HUES6 (cell line): ENCODE measurements at regions not wholly inside any gene's neighbourhood (a gene's known extent, or its start where the extent isn't known, plus 50 kb on each side); places are given as distances from the start of the nearest gene placed in this dataset.
"Not testable (repeated sequence)": the region's sequence is repeated elsewhere in the genome, so short reads cannot be mapped to it uniquely, and the experiment has no call there.

Source experiments
- H3K27ac ChIP-seq: 2 replicates; pipeline ENCODE4 v1.7.0; 2013; ENCODE audit warnings: low read depth, mild to moderate bottlenecking, low read length, inconsistent platforms
- H3K27me3 ChIP-seq: 2 replicates; pipeline ENCODE4 v1.6.1; 2013; ENCODE audit warnings: low read length; ENCODE audit not compliant: control insufficient read depth, insufficient read depth
- H3K36me3 ChIP-seq: 2 replicates; pipeline ENCODE4 v1.6.1; 2013; ENCODE audit warnings: low read length; ENCODE audit not compliant: control insufficient read depth, insufficient read depth
- H3K4me1 ChIP-seq: 2 replicates; pipeline ENCODE4 v1.6.1; 2013; ENCODE audit warnings: low read length; ENCODE audit not compliant: control insufficient read depth, insufficient read depth
- H3K4me3 ChIP-seq: 2 replicates; pipeline ENCODE4 v1.5.1; 2013; ENCODE audit warnings: low read depth, low read length
- H3K9ac ChIP-seq: one replicate; pipeline ENCODE4 v1.6.1; 2013; ENCODE audit warnings: mild to moderate bottlenecking, low read length
- H3K9me3 ChIP-seq: 2 replicates; pipeline ENCODE4 v1.6.1; 2013; ENCODE audit warnings: low read depth, low read length; ENCODE audit not compliant: control insufficient read depth, insufficient read depth

DNA sequence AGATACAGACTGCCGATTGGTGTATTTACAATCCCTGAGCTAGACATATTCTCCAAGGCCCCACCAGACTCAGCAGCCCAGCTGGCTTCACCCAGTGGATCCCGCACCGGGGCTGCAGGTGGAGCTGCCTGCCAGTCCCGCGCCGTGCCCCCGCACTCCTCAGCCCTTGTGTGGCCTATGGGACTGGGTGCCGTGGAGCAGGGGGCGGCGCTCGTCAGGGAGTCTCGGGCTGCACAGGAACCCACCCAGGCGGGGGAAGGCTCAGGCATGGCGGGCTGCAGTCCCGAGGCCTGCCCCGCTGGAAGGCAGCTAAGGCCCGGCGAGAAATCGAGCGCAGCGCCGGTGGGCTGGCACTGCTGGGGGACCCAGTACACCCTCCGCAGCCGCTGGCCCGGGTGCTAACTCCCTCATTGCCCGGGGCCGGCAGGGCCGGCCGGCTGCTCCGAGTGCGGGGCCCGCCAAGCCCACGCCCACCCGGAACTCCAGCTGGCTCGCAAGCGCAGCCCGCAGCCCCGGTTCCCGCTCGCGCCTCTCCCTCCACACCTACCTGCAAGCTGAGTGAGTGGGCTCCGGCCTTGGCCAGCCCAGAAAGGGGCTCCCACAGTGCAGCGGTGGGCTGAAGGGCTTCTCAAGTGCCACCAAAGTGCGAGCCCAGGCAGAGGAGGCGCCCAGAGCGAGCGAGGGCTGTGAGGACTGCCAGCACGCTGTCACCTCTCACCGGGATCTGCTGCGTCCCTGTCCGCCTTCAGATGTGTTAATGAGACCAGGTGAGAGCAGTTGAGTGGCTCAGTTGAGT is 137.8 kb upstream of the LCORL start:
- not testable (repeated sequence) for H3K27me3 ChIP-seq, H3K9ac ChIP-seq, H3K4me1 ChIP-seq, H3K36me3 ChIP-seq, H3K9me3 ChIP-seq, H3K4me3 ChIP-seq, H3K27ac ChIP-seq

- Histone ChIP-seq H3K9ac (no peak overlapping the region), H3K27ac (no peak overlapping the region), H3K36me3 (no peaks in the 10 kb centered on the region), H3K4me3 (no peak overlapping the region), H3K27me3 (no peaks in the 10 kb centered on the region), H3K4me1 (no peaks in the 10 kb centered on the region), H3K9me3 (no peaks in the 10 kb centered on the region)
Measured at GRCh38 chr4:18155067-18156041, 133.8 kb upstream of the LCORL start.

DNA sequence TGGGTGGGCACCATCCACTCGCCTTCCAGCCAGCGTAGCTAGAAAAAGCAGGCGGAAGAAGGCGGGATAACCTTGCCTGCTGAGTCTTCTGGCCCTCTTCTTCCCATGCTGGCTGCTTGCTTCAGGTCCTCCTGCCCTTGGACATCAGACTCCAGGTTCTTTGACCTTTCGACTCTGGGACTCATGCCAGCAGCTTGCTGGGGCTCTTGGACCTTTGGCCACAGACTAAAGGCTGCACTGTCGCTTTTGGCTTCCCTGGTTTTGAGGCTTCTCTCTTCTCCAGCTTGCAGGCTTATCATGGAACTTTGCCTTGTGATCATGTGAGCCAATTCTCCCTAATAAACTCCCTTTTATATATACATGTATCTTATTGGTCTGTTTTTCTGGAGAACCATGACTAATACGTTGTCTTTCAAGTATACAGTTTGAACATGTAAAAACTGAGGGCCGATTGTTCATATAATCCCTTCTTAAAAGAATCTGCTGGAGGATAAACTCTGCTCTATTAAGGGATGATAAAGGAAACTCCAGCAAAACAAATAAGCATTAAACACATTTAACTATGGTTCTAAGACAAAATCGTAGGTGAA is 116.6 kb upstream of the LCORL start:
- no peak overlapping the region for H3K9ac ChIP-seq
- H3K9me3 ChIP-seq, result no peaks in the 10 kb centered on the region
- no peaks in the 10 kb centered on the region for H3K36me3 ChIP-seq

DNA sequence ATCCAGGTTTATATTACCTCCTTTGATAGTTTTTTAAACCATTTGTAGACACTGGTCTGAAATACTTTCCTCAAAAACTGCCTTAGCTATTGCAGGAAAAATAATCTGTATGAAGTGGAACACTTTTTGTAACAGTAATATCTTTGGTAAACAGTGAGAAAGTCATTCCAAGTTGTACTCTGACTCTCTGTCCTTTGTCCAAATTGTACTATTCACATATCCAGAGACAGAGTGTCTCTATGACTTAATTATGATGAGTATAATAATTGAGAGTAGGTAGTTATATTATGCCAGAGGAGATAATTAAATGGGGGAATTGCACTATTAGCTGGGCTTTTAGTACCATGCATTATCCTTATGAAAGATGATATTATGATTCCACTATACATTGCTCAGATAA is 112.6 kb upstream of the LCORL start:
- no peak overlapping the region for H3K4me3 ChIP-seq
- H3K27ac ChIP-seq, result no peak overlapping the region
- H3K9ac ChIP-seq, result no peak overlapping the region
- H3K9me3 ChIP-seq, result no peaks in the 10 kb centered on the region
- H3K36me3 ChIP-seq, result no peaks in the 10 kb centered on the region
- H3K4me1 ChIP-seq, result peaks cover 7% of the 10 kb centered on the region; the same call in 1 of the 2 replicates
- H3K27me3 ChIP-seq, result no peaks in the 10 kb centered on the region

More for the DNA sequence above, 116.6 kb upstream of the LCORL start:
- Histone ChIP-seq H3K4me1 (no peaks in the 10 kb centered on the region), H3K4me3 (no peak overlapping the region), H3K27ac (no peak overlapping the region), H3K27me3 (no peaks in the 10 kb centered on the region)

- no peaks in the 10 kb centered on the region for H3K9me3 ChIP-seq
- H3K27ac ChIP-seq, result no peak overlapping the region
- H3K9ac ChIP-seq, result no peak overlapping the region
- no peak overlapping the region for H3K4me3 ChIP-seq
- no peaks in the 10 kb centered on the region for H3K36me3 ChIP-seq
- no peaks in the 10 kb centered on the region for H3K27me3 ChIP-seq
- H3K4me1 ChIP-seq, result peaks cover 7% of the 10 kb centered on the region; the same call in 1 of the 2 replicates
Measured at GRCh38 chr4:18130256-18130655, 108.7 kb upstream of the LCORL start.

DNA sequence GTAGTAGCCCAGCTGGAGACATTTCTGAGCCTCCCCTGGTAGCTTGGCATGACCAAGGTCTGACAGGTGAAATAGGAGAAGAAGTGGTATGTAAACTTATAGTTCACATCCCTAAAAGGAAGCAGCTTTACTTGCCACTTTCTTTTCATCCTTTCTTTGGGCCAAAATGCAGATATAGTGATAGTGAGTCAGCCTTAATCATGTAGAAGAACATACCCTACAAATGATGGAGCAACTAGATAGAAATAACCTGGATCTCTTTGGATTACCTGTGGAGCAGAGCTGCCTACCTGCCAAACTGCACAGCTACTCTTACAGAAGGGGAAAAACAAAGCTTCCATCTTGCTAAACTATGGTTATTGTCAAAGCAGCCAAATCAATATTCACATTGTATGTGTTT is 106.7 kb upstream of the LCORL start:
- H3K27me3 ChIP-seq, result no peaks in the 10 kb centered on the region
- H3K9ac ChIP-seq, result no peak overlapping the region
- H3K9me3 ChIP-seq, result no peaks in the 10 kb centered on the region
- no peaks in the 10 kb centered on the region for H3K36me3 ChIP-seq
- peaks cover 7% of the 10 kb centered on the region; the same call in 1 of the 2 replicates for H3K4me1 ChIP-seq
- H3K27ac ChIP-seq, result no peak overlapping the region
- H3K4me3 ChIP-seq, result no peak overlapping the region

- Histone ChIP-seq H3K9me3 (no peaks in the 10 kb centered on the region), H3K27ac (no peak overlapping the region), H3K36me3 (no peaks in the 10 kb centered on the region), H3K27me3 (no peaks in the 10 kb centered on the region), H3K4me3 (no peak overlapping the region), H3K9ac (no peak overlapping the region), H3K4me1 (peaks cover 7% of the 10 kb centered on the region; the same call in 1 of the 2 replicates)
Measured at GRCh38 chr4:18127030-18127429, 105.5 kb upstream of the LCORL start.

GRCh38 chr4:18113710-18114331 is 92.3 kb upstream of the LCORL start:
- H3K36me3 ChIP-seq, result no peaks in the 10 kb centered on the region
- H3K27me3 ChIP-seq, result no peaks in the 10 kb centered on the region

GRCh38 chr4:18111081-18111480 is 89.5 kb upstream of the LCORL start:
- no peak overlapping the region for H3K9ac ChIP-seq
- H3K27ac ChIP-seq, result no peak overlapping the region
- no peak overlapping the region for H3K4me3 ChIP-seq
- no peaks in the 10 kb centered on the region for H3K36me3 ChIP-seq
- H3K27me3 ChIP-seq, result no peaks in the 10 kb centered on the region
- H3K4me1 ChIP-seq, result no peaks in the 10 kb centered on the region
- H3K9me3 ChIP-seq, result no peaks in the 10 kb centered on the region

More at GRCh38 chr4:18113710-18114331, 92.3 kb upstream of the LCORL start:
- Histone ChIP-seq H3K9me3 (no peaks in the 10 kb centered on the region), H3K27ac (no peak overlapping the region), H3K4me1 (no peaks in the 10 kb centered on the region), H3K4me3 (no peak overlapping the region), H3K9ac (no peak overlapping the region)

DNA sequence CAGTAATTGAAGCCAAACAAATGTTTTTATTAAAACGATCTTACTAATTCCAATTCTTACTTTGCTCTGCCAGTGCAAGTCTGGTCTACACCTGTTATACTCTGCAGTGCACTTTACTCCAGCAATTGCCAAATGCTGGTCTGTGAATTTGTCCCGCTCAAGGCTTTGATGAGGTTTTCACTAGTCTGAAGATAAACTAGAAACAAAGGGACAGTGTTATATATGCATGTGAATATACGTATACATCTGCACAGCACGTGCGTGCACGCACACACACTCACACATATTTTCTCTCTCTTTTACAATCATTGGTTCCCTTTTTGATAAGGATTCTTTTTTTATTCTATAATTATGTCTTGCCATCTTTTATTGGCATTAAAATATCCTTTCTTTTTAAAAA is 88.5 kb upstream of the LCORL start:
- no peaks in the 10 kb centered on the region for H3K27me3 ChIP-seq
- H3K9me3 ChIP-seq, result no peaks in the 10 kb centered on the region
- H3K4me1 ChIP-seq, result no peaks in the 10 kb centered on the region
- no peak overlapping the region for H3K27ac ChIP-seq
- no peak overlapping the region for H3K4me3 ChIP-seq
- no peak overlapping the region for H3K9ac ChIP-seq
- H3K36me3 ChIP-seq, result no peaks in the 10 kb centered on the region
